HG03280 (cell line): ENCODE measurements at regions not wholly inside any gene's neighbourhood (a gene's known extent, or its start where the extent isn't known, plus 50 kb on each side); places are given as distances from the start of the nearest gene placed in this dataset.

Experiments used
- ATAC-seq: cut with Tn5 transposase; IDR thresholded peaks from one replicate; pipeline ENCODE4 v1.9.1; 2021; ENCODE audit warnings: mild to moderate bottlenecking, moderate library complexity; ENCODE audit not compliant: unreplicated experiment

DNA sequence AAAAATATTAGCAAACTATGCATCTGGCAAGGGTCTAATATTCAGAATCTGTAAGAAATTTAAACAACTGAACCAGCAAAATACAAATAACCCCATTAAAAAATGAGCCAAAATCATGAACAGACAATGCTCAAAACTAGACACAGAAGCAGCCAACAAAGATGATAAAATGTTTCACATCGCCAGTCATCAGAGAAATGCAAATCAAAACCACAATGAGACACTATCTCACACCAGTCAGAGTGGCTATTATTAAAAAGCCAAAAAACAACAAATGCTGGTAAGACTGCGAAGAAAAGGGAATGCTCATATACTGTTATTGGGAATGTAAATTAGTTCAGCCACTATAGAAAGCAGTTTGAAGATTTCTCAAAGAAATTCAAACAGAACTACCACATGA, 201.3 kb upstream of the CPEB2 start:
- no peak for ATAC-seq

DNA sequence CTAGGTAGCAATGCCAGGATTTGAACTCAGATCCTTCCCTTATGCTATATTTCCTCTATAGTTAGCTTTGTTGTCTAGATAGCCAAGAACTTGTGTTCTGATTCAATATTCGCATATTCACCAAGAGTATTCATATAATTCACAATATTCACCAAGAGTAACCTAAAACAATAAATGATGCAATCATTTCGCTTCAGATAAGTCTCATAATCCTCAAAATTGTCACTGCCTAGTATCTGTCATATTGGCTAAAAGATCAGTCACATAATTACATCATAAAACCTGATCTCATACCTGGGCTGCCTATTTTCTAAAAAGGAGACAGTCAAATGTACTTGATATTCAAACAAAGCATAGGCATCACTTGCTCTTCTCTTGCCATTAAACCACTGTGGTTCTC, 199.7 kb upstream of the CPEB2 start:
- ATAC-seq, result no peak

GRCh38 chr4:14807856-14808255, 194.4 kb upstream of the CPEB2 start:
- no peak for ATAC-seq

- no peak for ATAC-seq
Observed at GRCh38 chr4:14809203-14809602, 193.1 kb upstream of the CPEB2 start.

GRCh38 chr4:14810121-14810520, 192.2 kb upstream of the CPEB2 start:
- no peak for ATAC-seq

DNA sequence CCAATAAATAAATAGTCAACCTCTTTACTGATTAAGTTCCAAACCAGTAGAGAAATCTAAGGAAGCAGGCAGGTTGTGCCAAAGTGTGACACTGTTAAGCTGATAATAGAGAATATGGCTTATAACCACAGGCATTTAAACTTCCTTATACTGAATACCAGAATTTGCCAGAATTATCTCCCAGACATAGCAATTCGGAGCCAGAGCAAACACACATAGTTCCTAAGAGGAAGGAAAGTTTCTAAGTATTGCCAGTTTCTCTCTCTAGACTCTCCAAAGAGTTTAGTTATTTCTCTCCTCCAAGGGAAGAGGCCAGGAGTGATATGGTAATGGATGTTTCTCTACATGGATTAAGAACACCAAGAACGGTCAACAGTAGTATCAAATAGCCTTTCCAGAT, 191.7 kb upstream of the CPEB2 start:
- no peak for ATAC-seq

DNA sequence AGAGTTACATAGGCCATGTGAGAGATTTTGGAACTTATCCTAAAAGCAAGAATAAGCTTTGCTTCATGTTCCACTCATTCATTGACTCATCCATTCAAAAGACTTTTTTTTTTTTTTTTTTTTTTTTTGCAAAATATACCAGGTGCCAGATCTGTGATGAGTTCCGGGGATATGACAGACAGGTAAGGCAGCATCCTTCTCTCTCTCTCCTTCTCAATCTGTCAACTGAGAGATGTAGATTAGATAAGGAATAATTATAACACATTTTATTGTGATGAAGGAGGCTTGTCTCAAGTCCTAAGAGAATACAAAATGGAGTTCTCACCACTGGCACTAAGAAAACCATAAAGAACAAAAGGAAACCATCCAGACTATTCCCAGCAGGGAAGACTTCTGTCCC, 190.2 kb upstream of the CPEB2 start:
- ATAC-seq, result no peak

GRCh38 chr4:14816623-14817261, 185.5 kb upstream of the CPEB2 start:
- no peak for ATAC-seq

GRCh38 chr4:14824189-14824588, 178.1 kb upstream of the CPEB2 start:
- ATAC-seq, result no peak

- no peak for ATAC-seq
Observed at GRCh38 chr4:14827111-14827510, 175.2 kb upstream of the CPEB2 start.

DNA sequence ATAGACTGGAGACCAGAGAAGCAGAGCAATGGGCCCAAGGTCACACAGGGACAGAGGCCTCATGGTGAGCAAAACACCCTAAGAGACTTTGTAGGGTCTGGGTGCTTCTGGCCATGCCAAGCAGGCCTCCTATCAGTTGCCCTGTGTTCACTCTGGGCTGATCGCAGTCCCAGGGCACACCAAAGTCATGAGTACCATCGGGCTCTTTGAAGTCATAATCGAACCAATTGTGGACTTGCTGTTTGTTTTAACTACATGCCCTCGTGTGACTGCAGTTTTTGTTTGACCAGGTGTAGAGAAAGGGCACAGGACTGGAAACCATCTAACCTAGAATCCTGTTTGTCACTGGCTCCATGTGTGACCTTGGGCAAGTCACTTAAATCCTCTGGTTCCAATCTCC, 172.5 kb upstream of the CPEB2 start:
- no peak for ATAC-seq

GRCh38 chr4:14831416-14831815, 170.9 kb upstream of the CPEB2 start:
- no peak for ATAC-seq

- ATAC-seq, result no peak
Observed at GRCh38 chr4:14833053-14833452, 169.2 kb upstream of the CPEB2 start.

GRCh38 chr4:14834382-14834781, 167.9 kb upstream of the CPEB2 start:
- no peak for ATAC-seq

- ATAC-seq, result no peak
Observed at GRCh38 chr4:14835288-14835687, 167.0 kb upstream of the CPEB2 start.

- ATAC-seq, result no peak
Observed at GRCh38 chr4:14835708-14836425, 166.4 kb upstream of the CPEB2 start.

DNA sequence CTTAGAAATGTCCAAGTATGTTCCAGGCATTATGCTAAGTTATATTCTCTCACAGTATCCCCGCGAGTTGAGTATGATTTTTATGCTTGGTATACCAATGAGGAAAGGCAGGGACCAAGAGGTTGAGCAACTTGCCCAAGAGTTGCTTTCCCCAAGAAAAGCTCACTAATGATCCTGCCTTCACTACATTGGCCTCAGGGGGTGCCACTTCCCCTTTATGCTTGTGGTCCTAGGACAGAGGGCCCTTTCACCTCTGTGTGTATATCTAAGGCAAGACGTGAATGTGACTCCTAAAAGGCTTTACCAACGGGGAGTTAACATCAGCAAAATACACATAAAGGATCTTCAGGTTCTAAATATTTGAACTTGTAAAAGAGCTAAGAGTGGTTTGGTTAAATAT, 164.4 kb upstream of the CPEB2 start:
- no peak for ATAC-seq

DNA sequence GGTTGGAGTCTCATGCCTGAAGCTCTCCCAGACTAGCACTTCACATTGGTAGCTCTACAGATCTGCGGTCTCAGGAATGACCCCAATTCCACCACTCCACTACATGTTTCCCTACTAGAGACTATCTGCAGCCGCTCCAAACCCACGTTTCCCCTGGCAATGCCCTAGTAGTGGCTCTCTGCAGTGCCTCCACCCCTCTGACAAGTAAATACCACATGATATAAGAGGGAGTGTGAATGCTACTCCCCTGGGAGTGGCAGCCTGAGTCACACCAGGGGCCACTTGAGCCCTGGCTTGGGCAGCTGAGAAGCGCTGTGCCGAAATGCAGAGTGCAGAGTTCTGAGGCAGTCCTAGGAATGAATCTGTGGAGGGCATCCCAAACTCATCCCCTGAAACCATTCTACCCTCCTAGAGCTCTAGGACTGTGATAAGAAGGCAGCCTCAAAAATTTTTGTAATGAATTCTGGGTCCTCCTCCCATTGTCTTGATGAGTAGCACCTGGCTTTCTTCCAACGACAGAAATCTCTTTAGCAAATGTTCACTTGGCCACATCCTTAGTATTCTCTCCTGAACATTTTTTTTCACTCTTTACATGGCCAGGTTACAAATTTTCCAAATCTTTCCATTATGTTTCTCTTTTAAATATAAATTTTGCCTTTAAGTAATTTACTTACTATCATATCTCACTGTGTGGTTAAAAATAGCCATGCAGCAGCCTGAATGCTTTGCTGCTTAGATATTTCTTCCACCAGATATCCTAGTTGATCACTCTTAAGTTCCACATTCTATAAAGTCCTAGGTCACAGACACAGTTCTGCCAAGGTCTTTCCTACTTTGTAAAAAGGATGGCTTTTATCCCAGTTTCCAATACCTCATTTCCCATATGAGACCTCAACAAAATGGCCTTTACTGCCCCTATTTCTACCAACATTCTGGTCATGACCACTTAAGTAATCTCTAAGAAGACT, 160.2 kb upstream of the CPEB2 start:
- no peak for ATAC-seq

- ATAC-seq, result no peak
Observed at GRCh38 chr4:14842964-14843630, 159.2 kb upstream of the CPEB2 start.

DNA sequence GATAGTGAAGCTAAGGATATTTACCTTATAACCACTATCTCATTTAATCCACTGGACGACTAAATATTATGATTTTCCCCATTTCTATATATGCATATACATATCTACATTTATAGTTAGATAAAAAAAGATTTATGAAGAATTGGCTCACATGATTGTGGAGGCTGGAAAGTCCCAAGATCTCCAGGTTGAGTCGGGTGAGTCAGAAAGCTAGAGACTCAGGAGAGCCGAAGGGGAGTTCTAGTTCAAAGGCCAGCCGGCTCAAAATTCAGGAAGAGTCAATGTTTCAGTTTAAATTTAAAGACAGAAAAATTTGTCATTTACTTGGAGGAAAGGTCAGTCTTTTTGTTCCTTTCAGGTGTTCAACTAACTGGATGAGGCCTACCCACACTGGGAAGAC, 158.2 kb upstream of the CPEB2 start:
- no peak for ATAC-seq

- ATAC-seq, result no peak
Observed at GRCh38 chr4:14848229-14848628, 154.1 kb upstream of the CPEB2 start.
